ENCODE measurements at regions not wholly inside any gene's neighbourhood (a gene's known extent, or its start where the extent isn't known, plus 50 kb on each side); places are given as distances from the start of the nearest gene placed in this dataset.
A peak's percentile ranks its signal among the peaks of the same experiment; 100 is the strongest.
"Not testable (repeated sequence)": the region's sequence is repeated elsewhere in the genome, so short reads cannot be mapped to it uniquely, and the experiment has no call there.

DNA sequence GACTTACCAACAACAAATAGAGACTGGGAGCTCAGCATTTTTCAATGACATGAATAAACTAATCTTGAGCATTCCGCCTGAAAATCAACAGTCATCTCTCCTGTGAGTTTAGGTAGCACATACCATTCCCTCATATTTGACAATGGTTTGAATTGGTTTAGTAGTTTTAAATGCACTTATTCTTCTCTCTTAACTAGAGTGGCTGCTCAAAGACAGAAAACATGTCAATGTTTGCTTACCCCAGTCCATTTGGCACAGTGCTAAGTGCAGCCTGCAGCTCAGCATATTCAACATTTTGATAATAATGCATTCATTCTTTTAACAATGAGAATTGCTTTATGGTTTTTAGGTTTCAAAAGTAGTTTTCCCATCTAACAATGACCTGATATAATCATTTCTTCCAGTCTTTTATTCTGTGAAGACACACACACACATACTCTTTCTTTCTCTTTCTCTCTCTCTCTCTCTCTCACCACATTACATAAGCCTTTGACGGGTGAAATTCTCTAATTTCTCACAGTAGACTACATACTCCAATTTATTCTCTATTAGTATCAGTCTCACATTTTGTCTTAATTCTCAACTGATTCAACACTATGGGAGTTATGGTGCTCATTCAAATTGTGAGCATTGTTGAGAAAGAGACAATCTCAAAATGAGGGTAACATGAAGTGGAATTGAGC lies 432.3 kb downstream of the LRRIQ3 start:
- DNase-seq = no peak

- DNase-seq = no peak
Measured at GRCh38 chr1:73761559-73761958, 436.4 kb downstream of the LRRIQ3 start.

DNA sequence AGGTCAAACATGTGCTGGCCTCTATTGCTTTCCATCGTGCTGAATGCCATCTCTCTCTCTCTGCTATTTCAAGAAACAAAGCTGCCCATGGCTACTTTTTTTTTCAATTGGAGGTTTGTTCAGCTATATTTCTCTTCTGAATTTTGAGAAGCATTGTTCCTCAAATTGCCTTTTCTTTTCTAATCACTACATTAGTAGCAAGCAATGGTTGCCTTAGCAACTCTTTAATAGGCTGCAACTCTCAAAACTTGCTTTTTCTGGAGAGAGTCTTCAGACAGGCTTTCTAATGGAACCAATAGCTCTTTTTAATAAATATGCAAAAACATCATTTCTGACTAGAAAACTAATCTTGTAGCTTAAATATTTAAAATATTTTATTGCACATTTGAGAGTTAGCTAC lies 439.0 kb downstream of the LRRIQ3 start:
- no peak for DNase-seq

DNA sequence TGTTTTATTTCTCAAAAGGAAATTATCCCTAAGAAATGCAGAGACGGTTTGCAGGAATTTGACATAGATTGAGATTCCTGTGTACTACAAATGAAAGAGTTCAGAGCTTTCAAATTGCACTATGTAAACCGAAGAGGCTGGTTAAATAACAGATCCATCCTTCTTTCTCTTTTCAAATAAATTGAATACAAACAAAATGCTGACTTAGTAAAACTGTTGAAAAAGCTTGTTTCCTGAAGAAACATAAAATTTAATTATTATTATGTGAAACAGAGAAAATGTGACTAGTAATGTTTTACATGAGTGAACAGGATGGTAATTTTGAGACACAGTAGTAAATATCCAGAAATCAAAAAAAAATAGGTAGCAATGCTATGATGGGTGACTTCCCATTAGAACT lies 441.2 kb downstream of the LRRIQ3 start:
- DNase-seq = no peak

DNA sequence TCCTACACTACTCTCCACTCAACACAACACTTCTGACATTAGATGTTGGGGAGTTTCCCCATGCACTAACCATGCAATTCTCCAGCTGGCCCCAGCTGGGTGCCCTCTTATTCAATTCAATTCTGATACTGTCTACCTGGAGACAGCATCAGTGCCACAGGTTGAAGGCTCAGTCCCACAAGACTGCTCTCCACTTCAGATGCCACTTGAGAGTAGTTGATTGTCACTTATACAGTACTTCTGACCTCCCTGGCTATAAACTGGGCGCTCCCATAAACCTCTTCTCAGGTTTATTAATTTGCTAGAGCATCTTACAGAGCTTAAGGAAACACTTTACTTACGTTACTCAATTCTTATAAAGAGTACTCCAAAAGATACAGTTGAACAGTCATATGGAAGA lies 442.3 kb downstream of the LRRIQ3 start:
- DNase-seq = no peak

- no peak for DNase-seq
Measured at GRCh38 chr1:73749996-73750395, 448.0 kb downstream of the LRRIQ3 start.

GRCh38 chr1:73744985-73745384 lies 453.0 kb downstream of the LRRIQ3 start:
- DNase-seq = no peak

GRCh38 chr1:73736125-73736524 lies 461.9 kb downstream of the LRRIQ3 start:
- DNase-seq = no peak

DNA sequence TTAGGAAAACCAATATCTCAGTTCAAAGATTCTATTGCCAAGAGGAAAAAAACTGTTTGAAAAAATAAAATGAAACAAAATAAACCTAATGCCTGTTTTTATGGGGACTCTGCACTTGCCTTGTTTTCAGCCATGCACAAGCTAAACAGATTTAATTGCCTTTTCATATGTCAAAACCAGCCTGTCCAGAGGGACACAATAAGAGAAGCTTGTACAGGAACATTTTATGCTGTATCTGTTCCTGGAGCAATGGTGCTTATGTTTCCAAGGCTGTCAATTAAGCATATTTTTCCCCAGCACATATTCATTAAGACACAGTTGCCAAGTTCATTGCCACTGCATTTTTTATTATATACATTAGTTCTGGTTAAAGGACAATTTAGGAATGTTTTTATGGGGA lies 470.9 kb downstream of the LRRIQ3 start:
- no peak for DNase-seq

- no peak for DNase-seq
Measured at GRCh38 chr1:73722055-73722454, 475.9 kb downstream of the LRRIQ3 start.

- DNase-seq = no peak
Measured at GRCh38 chr1:73717976-73718375, 480.0 kb downstream of the LRRIQ3 start.

DNA sequence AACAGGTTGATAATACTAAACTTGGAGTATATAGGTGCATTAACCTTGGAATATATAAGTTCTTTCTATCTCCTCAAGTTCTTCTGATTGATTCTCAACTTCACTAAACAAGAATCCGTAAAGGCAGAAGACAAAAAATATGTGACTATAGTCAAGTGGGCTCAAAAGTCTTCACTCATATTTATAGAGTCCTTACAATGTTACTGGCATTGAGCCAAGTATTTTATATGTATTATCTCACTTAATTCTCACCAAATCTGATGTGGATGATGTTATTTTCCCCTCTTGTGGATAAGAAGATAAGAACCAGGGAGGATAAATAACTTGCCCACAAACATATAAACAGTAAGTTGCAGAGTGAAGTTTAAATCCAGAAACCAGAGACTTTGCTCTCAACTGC lies 486.9 kb downstream of the LRRIQ3 start:
- DNase-seq = no peak

GRCh38 chr1:73701826-73702225 lies 496.1 kb downstream of the LRRIQ3 start:
- DNase-seq = no peak

GRCh38 chr1:73676186-73676585 lies 521.8 kb downstream of the LRRIQ3 start:
- DNase-seq = no peak

- peak; percentile 5 for DNase-seq
Measured at GRCh38 chr1:73674945-73675561, 522.9 kb downstream of the LRRIQ3 start.

- DNase-seq = no peak
Measured at GRCh38 chr1:73673971-73674370, 524.0 kb downstream of the LRRIQ3 start.

DNA sequence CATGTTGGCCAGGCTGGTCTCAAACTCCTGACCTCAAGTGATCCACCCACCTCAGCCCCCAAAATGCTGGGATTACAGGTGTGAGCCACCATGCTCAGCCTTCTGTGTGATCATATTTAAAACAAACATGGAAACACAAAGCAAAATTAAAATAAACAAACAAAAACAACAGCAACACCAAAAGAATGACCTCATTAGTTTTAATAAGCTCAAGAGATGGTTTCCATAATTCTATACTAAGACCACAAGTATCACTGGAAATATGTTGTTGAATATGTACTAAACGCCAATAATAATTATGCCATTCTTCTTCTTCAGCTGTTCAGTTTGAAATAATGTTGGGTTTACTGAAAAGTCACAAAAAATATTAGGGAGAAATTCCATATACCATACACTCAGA lies 526.4 kb downstream of the LRRIQ3 start:
- no peak for DNase-seq

- not testable (repeated sequence) for DNase-seq
Measured at GRCh38 chr1:73667959-73668358, 530.0 kb downstream of the LRRIQ3 start.

- no peak for DNase-seq
Measured at GRCh38 chr1:73662526-73662925, 535.5 kb downstream of the LRRIQ3 start.

DNA sequence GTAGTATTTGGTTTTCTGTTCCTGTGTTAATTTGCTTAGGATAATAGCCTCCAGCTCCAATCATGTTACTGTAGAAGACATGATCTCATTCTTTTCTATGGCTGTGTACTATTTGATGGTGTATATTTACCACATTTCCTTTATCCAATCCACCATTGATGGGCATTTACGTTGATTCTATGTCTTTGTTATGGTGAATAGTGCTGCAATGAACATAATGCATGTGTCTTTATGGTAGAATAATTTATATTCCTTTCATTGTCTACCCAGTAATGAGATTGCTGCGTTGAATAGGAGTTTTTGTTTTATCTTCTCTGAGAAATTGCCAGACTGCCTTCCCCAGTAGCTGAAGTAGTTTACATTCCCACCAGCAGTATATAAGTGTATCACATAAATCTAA lies 538.8 kb downstream of the LRRIQ3 start:
- no peak for DNase-seq

- no peak for DNase-seq
Measured at GRCh38 chr1:73654714-73655113, 543.3 kb downstream of the LRRIQ3 start.

GRCh38 chr1:73644198-73644597 lies 553.8 kb downstream of the LRRIQ3 start:
- DNase-seq = no peak

DNA sequence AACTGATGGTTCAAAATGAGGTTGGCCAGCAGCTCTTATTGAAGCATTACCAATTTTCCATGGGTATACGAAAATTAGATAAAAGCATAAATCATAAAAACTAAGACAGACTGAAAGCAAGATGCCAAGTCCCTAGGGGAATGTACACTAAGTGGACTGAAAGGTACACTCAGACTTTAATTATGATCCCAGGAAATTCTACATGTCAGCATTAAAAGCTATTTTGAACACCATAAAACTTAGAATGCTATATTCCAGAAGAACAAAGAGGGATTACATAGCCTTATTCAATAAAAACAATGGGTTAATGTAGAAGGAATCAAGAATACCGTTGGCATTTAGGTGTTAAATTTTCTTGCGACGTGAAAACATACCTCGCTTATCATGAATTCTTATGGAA lies 558.5 kb downstream of the LRRIQ3 start:
- DNase-seq = no peak

DNA sequence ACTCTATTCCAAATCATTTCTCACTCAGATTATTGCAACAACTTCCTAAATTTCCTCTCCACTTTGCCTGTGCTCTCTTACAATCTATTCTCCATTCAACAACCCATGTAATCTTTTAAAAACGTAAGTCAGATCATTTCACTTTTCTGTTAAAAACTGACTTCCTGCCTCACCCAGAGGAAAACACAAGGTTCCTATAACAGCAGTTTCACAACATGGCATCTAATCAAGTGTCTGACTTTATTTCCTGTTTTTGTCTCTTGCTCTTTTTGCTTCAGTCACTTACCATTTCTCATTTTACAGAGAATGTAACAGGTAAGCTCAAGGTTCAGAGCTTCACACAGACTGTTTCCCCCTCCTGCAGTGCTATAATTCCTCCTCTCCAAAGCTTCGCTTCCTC lies 560.7 kb downstream of the LRRIQ3 start:
- DNase-seq = no peak

DNA sequence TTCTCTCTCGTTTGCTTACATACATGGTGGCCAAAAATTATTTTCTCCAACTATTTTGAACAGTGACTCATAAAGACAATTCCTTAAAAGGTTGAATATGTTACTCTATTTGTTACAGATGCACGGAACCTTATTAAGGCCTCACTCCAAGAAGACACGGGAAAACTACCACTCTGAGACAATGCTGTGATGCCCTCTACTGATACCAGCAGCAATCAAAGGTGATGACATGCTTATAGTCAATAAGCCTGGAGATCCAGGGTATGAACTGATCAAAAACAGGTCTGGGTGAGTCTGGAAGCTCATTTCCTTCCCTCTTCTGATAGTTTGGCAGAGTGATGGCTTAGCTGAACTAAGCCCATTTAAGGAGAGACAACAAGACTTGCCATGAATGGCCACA lies 563.0 kb downstream of the LRRIQ3 start:
- no peak for DNase-seq

Data from KG1 (cell line).